NT2/D1 (cell line): ENCODE measurements at regions not wholly inside any gene's neighbourhood (a gene's known extent, or its start where the extent isn't known, plus 50 kb on each side); places are given as distances from the start of the nearest gene placed in this dataset.
"Not testable (repeated sequence)": the region's sequence is repeated elsewhere in the genome, so short reads cannot be mapped to it uniquely, and the experiment has no call there.

ENCODE experiments used
- DNase-seq: peaks from one replicate; pipeline ENCODE4 v3.0.0-alpha.2; 2011; ENCODE audit warnings: low read depth, low spot score
- H3K27me3 ChIP-seq: 2 replicates; pipeline ENCODE4 v1.6.0; 2011; ENCODE audit warnings: mild to moderate bottlenecking; ENCODE audit not compliant: insufficient read length, insufficient read depth
- H3K36me3 ChIP-seq: 2 replicates; pipeline ENCODE4 v1.6.1; 2011; ENCODE audit warnings: mild to moderate bottlenecking, low read length, mixed read lengths; ENCODE audit not compliant: insufficient read depth, insufficient read length
- H3K4me1 ChIP-seq: 2 replicates; pipeline ENCODE4 v1.5.1; 2011; ENCODE audit not compliant: insufficient read depth, insufficient read length
- H3K4me3 ChIP-seq: 2 replicates; pipeline ENCODE4 v1.5.1; 2011; ENCODE audit warnings: low read depth; ENCODE audit not compliant: insufficient read length
- H3K9ac ChIP-seq: 2 replicates; pipeline ENCODE4 v1.6.0; 2011; ENCODE audit warnings: low read depth; ENCODE audit not compliant: insufficient read length
- H3K9me3 ChIP-seq: 2 replicates; pipeline ENCODE4 v1.5.1; 2011; ENCODE audit warnings: mild to moderate bottlenecking, low read length; ENCODE audit not compliant: insufficient read depth
- SUZ12 ChIP-seq: IDR thresholded peaks from 2 replicates; pipeline ENCODE4 v1.6.1; 2011; ENCODE audit not compliant: insufficient read length, insufficient read depth; ENCODE audit errors: extremely low read depth
- YY1 ChIP-seq: IDR thresholded peaks from 2 replicates; pipeline ENCODE4 v1.6.1; 2011; ENCODE audit not compliant: insufficient read length, insufficient read depth
- ZNF274 ChIP-seq: IDR thresholded peaks from 2 replicates; pipeline ENCODE4 v1.6.1; 2011; ENCODE audit warnings: mild to moderate bottlenecking, low read depth, low read length

DNA sequence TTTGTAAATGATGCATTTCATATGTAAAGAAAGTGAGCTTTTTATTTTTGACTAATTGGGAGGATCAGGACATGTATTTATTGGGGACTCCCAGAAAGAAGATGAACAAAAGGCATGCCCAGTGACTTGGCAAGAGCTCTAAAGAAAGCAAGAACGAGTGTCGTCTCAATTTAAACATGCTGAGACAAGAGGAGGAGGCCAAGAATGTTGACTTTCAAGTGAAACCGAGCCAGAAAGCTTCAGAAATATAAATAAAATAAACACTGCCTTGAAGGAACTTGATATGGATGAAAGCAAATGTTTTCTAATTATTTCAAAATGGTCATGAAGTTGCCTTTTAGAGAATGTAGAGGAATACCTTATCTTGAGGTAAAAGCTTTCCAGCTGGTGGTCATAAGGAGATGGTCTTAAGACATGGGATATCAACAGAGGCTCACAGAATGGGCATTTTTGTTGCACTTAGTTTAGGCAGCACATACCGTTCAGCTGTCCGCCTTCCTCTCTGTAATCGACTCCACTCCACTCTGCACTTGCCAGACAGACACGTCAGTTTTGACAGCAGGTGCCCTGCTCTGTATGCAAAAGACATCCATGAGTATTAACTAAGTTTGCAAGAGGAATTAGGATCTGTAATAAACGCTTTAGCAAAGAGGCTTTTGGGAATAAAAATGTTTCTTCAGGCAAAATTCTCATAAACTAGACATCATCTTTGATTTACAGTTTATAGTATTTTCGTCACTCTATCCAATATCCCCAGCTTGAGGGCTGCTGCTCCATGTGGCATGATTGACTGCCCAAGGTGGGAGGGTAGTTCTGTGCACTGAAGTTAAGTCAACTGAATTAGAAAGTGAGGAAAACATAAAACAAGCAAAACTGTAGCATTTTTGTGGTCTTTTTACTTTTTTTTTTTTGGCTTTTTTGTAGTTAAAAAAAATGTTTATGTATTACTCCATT lies 613.1 kb downstream of the PKHD1 start:
- H3K4me1 ChIP-seq = no peaks in the 10 kb centered on the region
- no peaks in the 10 kb centered on the region for H3K9me3 ChIP-seq
- no peaks in the 10 kb centered on the region for H3K36me3 ChIP-seq
- no peak for DNase-seq
- TF ChIP-seq YY1 = no peak
- TF ChIP-seq ZNF274 = no peak
- TF ChIP-seq SUZ12 = no peak
- no peaks in the 10 kb centered on the region for H3K27me3 ChIP-seq
- H3K4me3 ChIP-seq = no peak overlapping the region
- no peak overlapping the region for H3K9ac ChIP-seq

DNA sequence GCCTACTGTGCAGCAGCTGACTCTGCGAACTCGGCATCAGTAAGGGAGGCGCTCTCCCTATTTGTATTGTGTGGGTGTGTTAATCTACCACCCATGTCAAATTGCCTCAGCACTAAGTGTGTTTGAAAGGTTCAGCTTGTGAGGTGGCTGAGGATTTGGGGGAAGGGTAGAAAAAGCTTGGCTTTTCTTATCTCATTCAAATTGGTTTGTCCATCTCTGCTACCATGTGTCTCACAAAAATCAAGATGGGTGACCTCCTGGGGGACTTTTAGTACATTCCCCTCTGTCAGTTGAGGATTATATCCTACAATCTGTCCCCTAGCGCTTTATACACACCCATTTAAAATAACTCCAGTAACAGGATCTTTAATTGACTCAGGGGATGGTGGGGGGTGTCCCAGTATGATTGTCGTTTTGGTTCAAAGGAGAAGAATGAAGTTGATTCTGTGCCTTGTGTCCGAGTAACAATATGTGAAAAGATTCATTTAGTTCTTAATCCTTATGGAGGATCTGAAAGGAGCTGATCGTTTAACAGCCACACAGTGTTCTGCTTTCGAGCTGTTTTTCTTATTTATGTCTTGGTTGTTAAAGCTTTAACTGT lies 609.6 kb downstream of the PKHD1 start:
- no peak overlapping the region for H3K4me3 ChIP-seq
- TF ChIP-seq SUZ12 (no peak), ZNF274 (no peak)
- H3K36me3 ChIP-seq = no peaks in the 10 kb centered on the region
- H3K4me1 ChIP-seq = no peaks in the 10 kb centered on the region
- no peaks in the 10 kb centered on the region for H3K9me3 ChIP-seq
- no peak for DNase-seq
- H3K9ac ChIP-seq = no peak overlapping the region
- no peaks in the 10 kb centered on the region for H3K27me3 ChIP-seq

DNA sequence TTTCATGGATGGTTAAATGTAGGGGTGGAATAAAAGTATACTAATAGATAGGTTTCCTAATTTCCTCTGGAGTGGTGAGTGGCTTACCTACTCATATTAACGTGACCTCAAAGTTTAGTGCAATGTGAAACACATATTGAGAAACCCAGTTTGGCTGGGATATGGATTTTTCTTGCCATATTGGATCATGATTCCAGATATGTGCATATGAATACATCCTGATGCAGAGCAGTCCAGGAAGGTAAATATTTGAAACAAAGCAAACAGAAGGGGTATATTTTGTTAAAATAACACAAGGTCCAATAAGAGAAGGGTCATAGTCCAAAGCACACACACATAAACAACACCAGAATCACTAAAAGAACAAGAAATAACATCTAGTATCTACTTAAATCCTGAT lies 608.1 kb downstream of the PKHD1 start:
- Histone ChIP-seq H3K4me1 (no peaks in the 10 kb centered on the region), H3K36me3 (no peaks in the 10 kb centered on the region), H3K9ac (no peak overlapping the region), H3K9me3 (no peaks in the 10 kb centered on the region), H3K4me3 (no peak overlapping the region), H3K27me3 (no peaks in the 10 kb centered on the region)
- TF ChIP-seq YY1 (no peak), ZNF274 (no peak), SUZ12 (no peak)
- no peak for DNase-seq

DNA sequence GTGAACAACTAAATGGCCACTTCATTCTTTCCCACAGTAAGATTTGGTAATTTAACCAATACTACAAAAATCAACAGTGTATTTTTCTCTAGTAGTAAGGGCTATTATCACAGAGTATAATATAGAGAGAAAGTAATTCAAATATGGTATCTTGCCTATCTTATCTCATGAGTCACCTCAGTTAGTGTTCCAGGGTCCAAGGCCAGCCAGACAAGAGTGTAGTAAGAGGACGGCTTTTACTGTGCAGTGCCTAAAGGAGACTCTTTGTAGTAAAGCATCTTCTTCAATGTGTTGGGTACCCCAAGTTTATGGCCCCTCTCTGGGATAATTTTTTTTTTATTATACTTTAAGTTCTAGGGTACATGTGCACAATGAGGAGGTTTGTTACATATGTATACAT lies 607.4 kb downstream of the PKHD1 start:
- no peak overlapping the region for H3K4me3 ChIP-seq
- H3K27me3 ChIP-seq = no peaks in the 10 kb centered on the region
- TF ChIP-seq SUZ12 = no peak
- no peak for TF ChIP-seq YY1
- no peak for TF ChIP-seq ZNF274
- no peaks in the 10 kb centered on the region for H3K9me3 ChIP-seq
- H3K4me1 ChIP-seq = no peaks in the 10 kb centered on the region
- H3K9ac ChIP-seq = no peak overlapping the region
- no peaks in the 10 kb centered on the region for H3K36me3 ChIP-seq
- no peak for DNase-seq

DNA sequence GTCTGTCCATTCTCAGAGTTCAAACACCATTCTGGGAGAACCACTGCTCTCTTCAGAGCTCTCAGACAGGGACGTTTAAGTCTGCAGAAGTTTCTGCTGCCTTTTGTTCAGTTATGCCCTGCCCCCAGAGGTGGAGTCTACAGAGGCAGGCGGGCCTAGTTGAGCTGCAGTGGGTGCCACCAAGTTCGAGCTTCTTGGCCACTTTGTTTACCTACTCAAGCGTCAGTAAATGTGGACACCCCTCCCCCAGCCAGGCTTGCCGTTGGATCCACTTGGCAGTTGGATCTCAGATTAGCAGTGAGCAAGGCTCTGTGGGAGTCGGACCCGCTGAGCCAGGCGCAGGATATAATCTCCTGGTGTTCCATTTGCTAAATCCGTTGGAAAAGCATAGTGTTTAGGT lies 601.5 kb downstream of the PKHD1 start:
- not testable (repeated sequence) for DNase-seq, H3K9me3 ChIP-seq, H3K27me3 ChIP-seq, H3K36me3 ChIP-seq, H3K4me3 ChIP-seq, H3K9ac ChIP-seq, H3K4me1 ChIP-seq

DNA sequence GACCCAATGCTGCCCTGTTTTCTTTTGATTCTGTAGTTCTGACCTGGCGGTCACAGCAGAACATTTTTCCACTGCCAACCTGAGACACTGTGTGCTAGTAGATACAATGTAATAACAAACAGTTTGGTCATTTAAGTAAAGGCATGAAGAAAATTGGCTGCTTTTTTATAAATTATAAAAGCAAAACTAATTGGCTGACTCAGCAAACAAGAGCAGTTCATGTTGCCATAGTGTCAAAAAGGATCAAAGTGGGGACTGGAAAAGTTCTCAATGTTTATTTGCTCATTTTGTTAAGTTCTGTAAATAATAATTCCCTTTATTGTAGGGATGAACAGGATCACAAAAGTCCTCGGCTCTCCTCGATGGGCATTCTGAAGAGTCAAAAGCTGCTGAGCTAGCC lies 599.5 kb downstream of the PKHD1 start:
- Histone ChIP-seq H3K4me1 (no peaks in the 10 kb centered on the region), H3K36me3 (no peaks in the 10 kb centered on the region), H3K27me3 (no peaks in the 10 kb centered on the region), H3K4me3 (no peak overlapping the region), H3K9ac (no peak overlapping the region), H3K9me3 (peaks cover 8% of the 10 kb centered on the region; the same call in 1 of the 2 replicates)
- DNase-seq = no peak
- TF ChIP-seq YY1 (no peak), ZNF274 (no peak), SUZ12 (no peak)

DNA sequence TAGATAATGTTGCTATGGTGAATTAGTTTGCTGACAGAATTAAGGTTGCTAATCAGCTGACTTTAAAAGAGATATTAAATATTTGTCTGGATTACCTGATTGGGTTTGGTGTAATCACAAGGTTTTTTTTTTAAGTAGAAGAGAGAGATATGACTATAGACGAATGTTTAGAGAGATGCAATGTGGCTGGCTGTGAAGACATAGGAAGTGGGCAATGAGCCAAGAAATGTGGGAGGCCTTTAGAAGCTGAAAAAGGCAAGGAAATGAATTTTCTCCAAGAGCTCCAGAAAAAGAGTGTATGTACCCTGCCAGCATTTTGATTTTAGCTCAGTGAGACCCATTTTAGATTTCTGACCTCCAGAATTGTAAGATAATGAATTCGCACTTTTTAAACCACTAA lies 598.3 kb downstream of the PKHD1 start:
- Histone ChIP-seq H3K36me3 (no peaks in the 10 kb centered on the region), H3K9me3 (peaks cover 8% of the 10 kb centered on the region; the same call in 1 of the 2 replicates), H3K27me3 (no peaks in the 10 kb centered on the region), H3K4me1 (no peaks in the 10 kb centered on the region), H3K4me3 (no peak overlapping the region), H3K9ac (no peak overlapping the region)
- TF ChIP-seq ZNF274 = no peak
- TF ChIP-seq YY1 = no peak
- no peak for TF ChIP-seq SUZ12
- no peak for DNase-seq

DNA sequence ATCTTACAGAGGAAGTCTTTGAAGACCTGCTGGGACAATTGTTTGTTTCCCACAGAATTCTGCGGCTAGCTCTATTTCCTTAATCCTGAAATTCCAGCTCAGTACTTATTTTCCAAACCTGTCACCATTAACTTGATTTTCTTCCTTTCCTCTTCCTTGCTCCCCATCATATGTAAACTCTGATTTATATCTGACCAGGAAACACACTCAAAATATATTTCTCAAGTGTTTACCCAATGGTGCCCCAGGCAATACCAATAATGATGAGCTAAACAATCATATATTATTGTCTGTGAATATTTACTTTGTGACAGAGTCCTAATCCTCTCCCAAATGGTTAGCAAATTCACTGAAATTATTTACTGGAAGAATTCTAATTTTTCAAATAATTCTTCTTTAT lies 597.3 kb downstream of the PKHD1 start:
- Histone ChIP-seq H3K4me1 (no peaks in the 10 kb centered on the region), H3K36me3 (no peaks in the 10 kb centered on the region), H3K27me3 (no peaks in the 10 kb centered on the region), H3K9me3 (peaks cover 8% of the 10 kb centered on the region; the same call in 1 of the 2 replicates), H3K4me3 (no peak overlapping the region), H3K9ac (no peak overlapping the region)
- no peak for TF ChIP-seq ZNF274
- TF ChIP-seq SUZ12 = no peak
- no peak for TF ChIP-seq YY1
- no peak for DNase-seq
